ENCODE measurements at regions not wholly inside any gene's neighbourhood (a gene's known extent, or its start where the extent isn't known, plus 50 kb on each side); places are given as distances from the start of the nearest gene placed in this dataset.

GRCh38 chr18:45198526-45198925 lies 416.8 kb upstream of the SLC14A2 start:
- TF ChIP-seq POLR2AphosphoS5 (IDR thresholded peaks at IDR 0.05) (no peak), CTCF (IDR thresholded peaks at IDR 0.05) (no peak)

Measured in transverse colon (tissue), 4 donors.